ENCODE measurements at regions not wholly inside any gene's neighbourhood (a gene's known extent, or its start where the extent isn't known, plus 50 kb on each side); places are given as distances from the start of the nearest gene placed in this dataset.
A peak's percentile ranks its signal among the peaks of the same experiment; 100 is the strongest.

- DNase-seq = peak; percentile 91
These were observed 173.0 kb downstream of the FOXL1 start for GRCh38 chr16:86751076-86752030.

- DNase-seq = no peak
These were observed 174.3 kb downstream of the FOXL1 start for GRCh38 chr16:86752582-86753175.

- no peak for DNase-seq
These were observed 175.1 kb downstream of the FOXL1 start for GRCh38 chr16:86753399-86753798.

GRCh38 chr16:86755571-86756006 is 177.2 kb downstream of the FOXL1 start:
- no peak for DNase-seq

GRCh38 chr16:86756882-86757703 is 178.7 kb downstream of the FOXL1 start:
- DNase-seq = no peak

GRCh38 chr16:86757704-86758040 is 179.3 kb downstream of the FOXL1 start:
- no peak for DNase-seq

GRCh38 chr16:86758932-86759331 is 180.6 kb downstream of the FOXL1 start:
- no peak for DNase-seq

- peak; percentile 89 for DNase-seq
These were observed 183.0 kb downstream of the FOXL1 start for GRCh38 chr16:86761111-86762031.

GRCh38 chr16:86762095-86762494 is 183.7 kb downstream of the FOXL1 start:
- DNase-seq = no peak

- no peak for DNase-seq
These were observed 185.5 kb downstream of the FOXL1 start for GRCh38 chr16:86763819-86764218.

- DNase-seq = no peak
These were observed 186.2 kb downstream of the FOXL1 start for GRCh38 chr16:86764551-86764950.

- no peak for DNase-seq
These were observed 187.2 kb downstream of the FOXL1 start for GRCh38 chr16:86765389-86766026.

- no peak for DNase-seq
These were observed 188.4 kb downstream of the FOXL1 start for GRCh38 chr16:86766700-86767099.

- DNase-seq = peak; percentile 55
These were observed 190.0 kb downstream of the FOXL1 start for GRCh38 chr16:86768228-86768791.

- peak; percentile 90 for DNase-seq
These were observed 190.7 kb downstream of the FOXL1 start for GRCh38 chr16:86768999-86769398.

GRCh38 chr16:86771506-86772460 is 193.4 kb downstream of the FOXL1 start:
- DNase-seq = peak; percentile 85

GRCh38 chr16:86772671-86773353 is 194.5 kb downstream of the FOXL1 start:
- peak; percentile 99 for DNase-seq

- DNase-seq = no peak
These were observed 195.0 kb downstream of the FOXL1 start for GRCh38 chr16:86773354-86773715.

GRCh38 chr16:86774931-86775330 is 196.6 kb downstream of the FOXL1 start:
- no peak for DNase-seq

- DNase-seq = peak; percentile 64
These were observed 197.2 kb downstream of the FOXL1 start for GRCh38 chr16:86775511-86775921.

Measured in fibroblast of skin of right biceps (primary cell).